OCI-LY1 (cell line): ENCODE measurements at regions not wholly inside any gene's neighbourhood (a gene's known extent, or its start where the extent isn't known, plus 50 kb on each side); places are given as distances from the start of the nearest gene placed in this dataset.

Source experiments
- CTCF ChIP-seq: fragments of 200-600 bp; sonication (generic), shearing (Covaris generic); IDR thresholded peaks from 2 replicates; pipeline ENCODE4 v1.5.1; 2017; ENCODE audit warnings: mild to moderate bottlenecking, antibody characterized with exemption, low read length, moderate library complexity, mixed read lengths
- EZH2 ChIP-seq: fragments of 200-600 bp; sonication (generic), shearing (Covaris generic); IDR thresholded peaks from 2 replicates; pipeline ENCODE4 v1.8.0; 2017; ENCODE audit warnings: borderline replicate concordance, mixed run types, mild to moderate bottlenecking, antibody characterized with exemption, low read length, moderate library complexity, mixed read lengths

DNA sequence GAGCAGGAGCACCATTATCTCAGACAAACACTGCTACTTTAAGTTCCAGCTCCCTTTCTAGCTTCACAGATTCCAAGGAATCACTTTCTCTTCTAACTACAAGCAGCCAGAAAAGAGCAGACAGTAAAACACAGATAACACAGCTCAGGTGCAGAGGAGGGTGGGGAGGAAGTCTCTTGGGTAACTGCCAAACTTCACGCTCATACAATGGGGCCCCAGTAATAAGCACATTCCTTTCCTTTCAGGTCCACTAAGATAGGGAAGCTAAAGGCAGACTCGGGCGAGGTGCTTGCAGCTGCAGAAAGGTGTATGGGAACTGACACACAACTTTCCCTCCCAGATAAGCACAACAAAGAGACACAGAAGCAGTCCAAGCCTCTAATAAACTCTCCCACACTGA is 69.2 kb upstream of the OR9G4 start:
- TF ChIP-seq CTCF (no peak), EZH2 (no peak)
